Stomach (tissue), 4 donors: ENCODE measurements at regions not wholly inside any gene's neighbourhood (a gene's known extent, or its start where the extent isn't known, plus 50 kb on each side); places are given as distances from the start of the nearest gene placed in this dataset.

Experiments
- POLR2AphosphoS5 ChIP-seq, 3 donors: sonication (generic); formaldehyde crosslinking; IDR thresholded peaks; one replicate each; pipeline ENCODE4 v1.6.1; 2016; ENCODE audit warnings: antibody characterized with exemption in 3 of 3
- TF ChIP-seq, protein P1 (sequence below), 7 experiments: fragments of 450-650 bp in 4 of 7; fragments of 200-600 bp in 3 of 7; sonication (generic) in 3 of 7; IDR thresholded peaks; one replicate each; pipeline ENCODE4 v1.5.1; 2016 to 2019; ENCODE audit warnings: antibody characterized with exemption in 7 of 7, control low read depth in 2 of 7, mild to moderate bottlenecking in 1 of 7

DNA sequence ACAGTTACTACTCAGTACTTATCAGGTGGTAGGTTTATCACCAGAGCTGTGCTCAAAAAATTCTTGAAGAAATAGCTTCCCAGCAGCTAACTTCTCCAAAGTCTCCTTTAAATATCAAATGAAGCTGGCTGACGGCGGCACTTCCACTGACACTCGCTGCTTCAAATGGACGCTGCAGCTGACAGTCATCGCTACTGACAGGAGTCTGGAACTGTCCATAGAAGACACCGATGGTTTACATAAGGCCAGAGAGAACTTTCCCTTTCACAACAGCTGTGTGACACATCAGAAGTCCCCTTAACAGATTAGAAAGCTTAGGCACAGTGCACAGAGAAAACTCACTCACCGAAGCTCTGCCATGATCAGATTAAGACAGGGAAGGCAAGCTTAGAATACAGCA lies 270.2 kb downstream of the SHOX2 start:
- TF ChIP-seq, protein P1, sequence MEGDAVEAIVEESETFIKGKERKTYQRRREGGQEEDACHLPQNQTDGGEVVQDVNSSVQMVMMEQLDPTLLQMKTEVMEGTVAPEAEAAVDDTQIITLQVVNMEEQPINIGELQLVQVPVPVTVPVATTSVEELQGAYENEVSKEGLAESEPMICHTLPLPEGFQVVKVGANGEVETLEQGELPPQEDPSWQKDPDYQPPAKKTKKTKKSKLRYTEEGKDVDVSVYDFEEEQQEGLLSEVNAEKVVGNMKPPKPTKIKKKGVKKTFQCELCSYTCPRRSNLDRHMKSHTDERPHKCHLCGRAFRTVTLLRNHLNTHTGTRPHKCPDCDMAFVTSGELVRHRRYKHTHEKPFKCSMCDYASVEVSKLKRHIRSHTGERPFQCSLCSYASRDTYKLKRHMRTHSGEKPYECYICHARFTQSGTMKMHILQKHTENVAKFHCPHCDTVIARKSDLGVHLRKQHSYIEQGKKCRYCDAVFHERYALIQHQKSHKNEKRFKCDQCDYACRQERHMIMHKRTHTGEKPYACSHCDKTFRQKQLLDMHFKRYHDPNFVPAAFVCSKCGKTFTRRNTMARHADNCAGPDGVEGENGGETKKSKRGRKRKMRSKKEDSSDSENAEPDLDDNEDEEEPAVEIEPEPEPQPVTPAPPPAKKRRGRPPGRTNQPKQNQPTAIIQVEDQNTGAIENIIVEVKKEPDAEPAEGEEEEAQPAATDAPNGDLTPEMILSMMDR (IDR thresholded peaks at IDR 0.05), result no peak
- no peak for TF ChIP-seq POLR2AphosphoS5 (IDR thresholded peaks at IDR 0.05)
